Endometrial microvascular endothelial cells (primary cell): ENCODE measurements at regions not wholly inside any gene's neighbourhood (a gene's known extent, or its start where the extent isn't known, plus 50 kb on each side); places are given as distances from the start of the nearest gene placed in this dataset.

Experiments
- in situ Hi-C: cut with HindIII; loops from 2 replicates; pipeline ENCODE4 v1.10.0; 2017; ENCODE audit warnings: low sequenced_read_pairs, low pct_unique_long_range_greater_than_20kb; ENCODE audit errors: inconsistent ontology term

DNA sequence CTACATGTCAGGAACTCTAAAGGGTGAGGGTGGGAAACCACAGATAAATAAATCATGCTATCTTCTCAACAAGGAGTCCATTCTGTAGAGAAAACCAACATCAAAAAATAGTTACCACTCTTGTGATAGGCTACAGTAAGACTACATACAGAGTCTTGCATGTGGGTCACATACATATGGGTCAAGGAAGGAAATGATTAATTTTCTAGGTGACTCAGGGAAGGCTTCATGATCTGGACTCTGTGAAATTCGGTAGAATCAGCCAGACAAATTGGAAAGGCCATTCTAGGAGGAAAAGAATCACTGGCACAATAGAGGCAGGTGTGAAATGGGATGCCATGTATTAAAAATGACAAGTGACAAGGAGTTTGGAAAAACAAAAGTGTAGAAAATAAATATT, 638.9 kb downstream of the LIG4 start:
- in situ Hi-C loops, result no loop called here

DNA sequence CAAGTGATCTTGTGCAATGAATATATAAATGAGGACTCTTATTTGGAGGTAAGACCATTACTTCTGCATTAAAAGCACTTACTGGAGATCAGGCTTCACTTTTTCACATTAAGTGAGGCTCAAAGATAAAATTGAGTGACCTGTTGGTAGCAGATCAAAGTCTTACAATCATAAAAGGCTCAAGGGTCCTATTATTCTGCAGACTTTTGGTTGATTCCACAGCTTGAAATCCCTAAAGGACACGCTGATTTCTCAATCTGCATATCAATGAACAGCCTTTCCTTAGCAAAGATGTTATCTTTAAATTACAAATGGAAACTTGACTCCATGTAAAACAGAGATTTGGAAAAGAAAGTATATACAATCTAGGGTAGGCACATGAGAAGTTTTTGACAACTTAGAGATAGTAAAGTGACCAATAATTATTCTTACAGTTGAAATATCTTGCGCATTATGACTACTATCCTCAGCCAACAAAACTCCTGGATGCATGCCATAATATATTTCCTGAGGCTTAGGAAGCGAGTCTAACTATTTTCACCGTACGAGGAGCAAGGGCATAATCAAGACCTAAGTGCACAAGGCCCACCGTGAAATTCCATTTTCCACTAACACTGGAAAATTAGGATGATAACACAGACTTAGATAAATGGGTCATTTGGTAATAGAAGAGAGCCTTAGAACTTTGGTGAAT, 640.7 kb downstream of the LIG4 start:
- in situ Hi-C loops, result no loop called here

DNA sequence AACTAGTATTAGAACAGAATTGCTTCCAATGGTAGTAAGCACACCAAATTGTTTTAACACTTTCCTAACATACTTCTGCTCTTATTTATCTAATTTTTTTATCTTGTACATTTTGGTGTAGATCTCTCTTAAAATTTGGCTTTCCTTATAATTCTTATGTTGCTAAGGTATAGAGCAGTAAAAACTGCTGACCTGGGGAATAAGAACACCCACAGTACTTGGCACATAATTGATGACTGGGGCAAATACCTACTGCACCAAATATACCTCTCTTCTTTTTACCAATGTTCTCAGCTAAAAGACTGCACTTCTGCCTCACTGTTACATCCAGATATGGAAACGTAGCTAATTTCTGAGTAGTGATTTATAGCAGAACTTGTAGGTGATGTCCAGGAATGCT, 642.2 kb downstream of the LIG4 start:
- in situ Hi-C loops, result no loop called here

DNA sequence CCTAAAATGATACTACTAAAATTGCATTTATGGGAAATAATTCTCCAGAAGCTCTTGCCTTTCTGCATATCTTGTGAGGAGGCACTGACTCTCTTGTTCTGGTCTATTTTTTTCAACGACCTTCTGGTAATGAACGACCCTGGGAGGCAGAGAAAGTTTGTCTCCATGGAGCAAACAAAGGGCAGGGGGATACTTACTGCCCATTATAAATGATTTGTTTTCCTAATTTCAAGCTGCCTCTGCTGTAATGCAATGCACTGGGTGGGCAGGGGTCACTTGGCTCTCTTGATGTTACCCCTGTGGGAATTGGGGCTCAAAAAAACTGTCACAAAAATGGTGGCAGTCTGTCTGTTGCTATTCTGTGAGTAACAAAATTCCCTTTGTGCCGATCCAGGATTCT, 643.2 kb downstream of the LIG4 start:
- in situ Hi-C loops, result no loop called here

DNA sequence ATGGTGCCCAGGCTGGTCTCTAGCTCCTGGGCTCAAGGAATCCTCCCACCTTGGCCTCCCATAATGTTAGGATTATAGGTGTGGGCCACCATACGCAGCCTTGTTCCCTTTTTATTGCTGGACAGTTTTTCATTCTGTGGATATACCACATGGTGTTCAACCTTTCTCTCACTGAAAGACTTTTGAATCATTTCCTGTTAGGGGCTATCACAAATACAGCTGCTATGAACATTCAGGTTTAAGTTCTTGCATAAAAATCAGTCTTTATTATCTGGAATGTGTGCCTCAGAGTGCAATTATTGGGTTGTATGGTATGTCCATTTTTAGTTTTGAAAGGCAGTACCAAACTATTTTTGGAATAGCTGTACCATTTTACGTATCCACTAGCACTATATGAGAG, 647.2 kb downstream of the LIG4 start:
- in situ Hi-C loops, result no loop called here

DNA sequence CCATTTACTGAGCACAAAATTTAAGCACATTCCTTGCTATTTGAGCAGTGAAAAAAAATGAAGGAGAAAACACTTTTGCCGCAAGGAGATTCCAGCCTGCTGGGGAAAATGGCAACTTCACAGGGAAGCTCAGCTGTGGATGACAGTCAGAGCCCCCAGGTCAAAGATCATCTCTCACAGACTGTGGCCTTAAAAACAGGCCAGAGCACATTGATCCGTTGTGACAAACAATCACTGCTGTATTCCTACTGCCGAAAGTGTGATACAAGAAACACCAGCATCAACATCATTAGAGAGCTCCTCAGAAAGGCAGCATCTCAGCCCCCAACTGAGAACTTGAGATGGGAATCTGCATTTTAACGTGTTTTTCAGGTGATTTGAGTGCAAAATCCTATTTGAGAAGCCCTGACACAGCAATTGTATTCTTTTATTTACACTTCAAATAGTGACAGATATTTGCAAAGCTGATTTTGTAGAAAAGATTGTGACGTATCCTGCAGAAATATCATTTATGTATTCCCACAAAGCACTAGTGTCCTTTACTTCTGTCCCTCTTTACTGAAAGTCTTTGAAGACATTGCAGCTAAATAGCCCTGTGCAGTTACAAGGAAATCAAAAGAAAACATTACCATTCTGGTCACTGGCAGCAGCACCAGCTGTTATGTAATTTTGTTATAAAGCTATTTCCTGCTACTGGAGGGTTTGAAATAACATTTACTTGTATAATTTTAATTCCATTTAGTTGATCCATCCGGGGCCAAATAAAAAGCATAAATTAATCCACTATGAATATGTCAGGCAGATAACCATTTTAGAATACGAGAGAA, 652.0 kb downstream of the LIG4 start:
- in situ Hi-C loops, result no loop called here

DNA sequence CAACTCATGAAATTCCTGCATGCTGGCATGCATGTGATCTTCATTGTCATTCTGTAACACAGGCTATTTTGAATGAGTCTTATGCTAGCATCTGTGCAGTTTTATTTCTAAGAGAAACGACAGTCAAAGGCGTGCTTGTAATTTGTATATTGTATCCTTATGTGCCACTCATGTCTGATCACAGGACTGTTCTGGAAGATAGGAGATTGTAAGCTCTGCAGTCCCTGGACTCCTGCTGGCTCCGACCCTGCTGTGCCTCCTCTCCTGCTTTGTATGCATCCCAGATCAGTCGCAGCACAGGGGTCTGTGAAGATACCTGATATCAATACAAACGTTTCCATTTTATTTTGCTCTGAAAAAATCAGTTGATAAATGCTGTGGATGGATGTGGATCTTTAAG, 653.1 kb downstream of the LIG4 start:
- in situ Hi-C loops, result no loop called here

DNA sequence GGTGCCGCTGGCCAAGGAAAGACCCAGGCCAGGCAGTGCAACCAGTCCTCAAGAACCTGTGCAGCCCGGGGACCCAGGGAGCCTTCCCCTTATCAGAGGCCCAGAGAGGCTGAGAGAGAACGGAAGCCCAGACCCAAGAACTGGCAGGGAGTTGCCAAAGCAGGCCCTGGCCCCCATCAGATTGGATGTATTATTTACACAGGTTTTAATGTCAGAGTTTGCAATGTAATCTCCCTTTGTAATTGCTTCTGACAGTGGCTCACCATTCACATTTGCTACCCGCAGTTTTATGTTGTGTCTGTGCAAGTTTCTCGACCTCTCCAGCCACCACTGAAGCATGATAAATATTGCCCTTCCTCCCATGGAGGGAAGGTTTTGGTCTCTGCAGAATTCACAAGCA, 660.9 kb downstream of the LIG4 start:
- in situ Hi-C loops, result no loop called here

DNA sequence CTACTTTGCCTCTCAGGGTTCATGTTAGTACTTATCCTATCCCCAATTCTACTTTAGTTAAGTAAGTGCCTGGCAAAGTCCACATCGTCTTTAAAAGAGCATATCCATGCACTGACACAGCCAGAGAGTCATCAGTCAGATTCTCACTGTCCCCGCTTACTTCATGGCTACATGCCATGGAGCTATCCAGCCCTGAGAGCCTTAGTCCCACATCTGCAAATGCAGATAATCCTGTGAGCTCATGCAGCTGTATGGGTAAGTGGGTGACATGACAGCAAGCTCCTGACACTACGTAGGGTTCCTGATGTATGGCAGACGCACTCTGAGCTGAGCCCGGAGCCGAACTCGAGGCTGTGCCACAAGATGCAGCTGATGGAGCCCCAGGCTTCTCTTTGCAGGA, 661.5 kb downstream of the LIG4 start:
- in situ Hi-C loops, result no loop called here

DNA sequence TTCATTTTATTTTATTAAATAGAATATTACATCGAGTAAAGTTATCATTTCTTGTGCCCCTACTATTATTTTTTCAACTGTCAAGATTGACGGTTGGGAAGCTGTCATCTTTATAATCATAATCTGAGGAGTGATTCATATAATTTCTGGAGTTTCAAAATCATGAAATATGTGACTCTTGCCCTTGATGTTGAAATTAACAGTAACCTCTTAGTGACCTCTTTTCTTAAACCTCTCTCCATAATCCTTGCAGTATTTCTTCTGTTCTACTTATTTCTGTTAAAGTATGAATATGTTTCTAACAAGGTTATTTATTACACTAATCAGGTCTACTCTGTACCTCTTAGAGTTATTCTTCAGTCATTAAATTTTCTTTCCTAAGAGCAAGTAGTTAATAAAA, 663.8 kb downstream of the LIG4 start:
- in situ Hi-C loops, result no loop called here

DNA sequence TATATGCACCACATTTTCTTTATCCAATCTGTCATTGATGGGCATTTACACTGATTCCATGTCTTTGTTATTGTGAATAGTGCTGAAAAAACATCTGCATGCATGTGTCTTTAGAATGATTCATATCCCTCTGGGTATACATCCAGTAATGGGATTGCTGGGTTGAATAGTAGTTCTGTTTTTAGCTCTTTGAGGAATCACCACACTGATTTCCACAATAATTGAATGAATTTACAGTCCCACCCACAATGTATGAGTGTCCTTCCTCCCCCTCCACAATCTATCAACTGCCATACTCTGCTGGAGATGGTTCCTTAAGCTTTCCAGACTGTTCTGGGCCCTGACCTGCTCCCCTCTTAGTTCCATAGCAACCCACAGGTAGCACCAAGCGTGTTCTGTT, 667.0 kb downstream of the LIG4 start:
- in situ Hi-C loops, result no loop called here

DNA sequence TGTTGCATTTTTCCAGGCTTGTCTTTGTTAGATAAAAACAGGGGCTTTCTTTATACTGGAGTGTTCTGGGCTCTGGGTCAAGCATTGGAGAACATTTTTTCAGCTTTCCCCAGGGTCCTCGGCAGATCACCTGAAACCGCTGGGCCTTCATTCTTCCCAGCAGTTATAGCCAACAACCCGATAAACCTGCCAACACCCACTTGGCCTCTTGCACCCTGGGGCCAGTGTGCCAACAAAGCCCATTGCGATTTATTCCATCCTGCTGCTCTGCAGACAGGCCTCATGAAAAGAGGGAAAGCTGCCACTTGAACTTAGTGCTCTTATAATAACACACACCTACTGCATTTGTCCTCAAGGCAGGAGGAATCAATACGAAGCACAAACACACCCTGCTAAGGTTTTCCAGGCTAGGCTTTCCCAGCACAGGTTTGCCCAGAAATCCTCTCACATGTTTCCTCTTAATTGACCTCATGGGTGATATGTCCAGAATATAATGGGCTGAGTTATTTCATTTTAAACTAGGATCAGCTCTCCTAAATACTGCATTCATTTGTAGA, 669.3 kb downstream of the LIG4 start:
- in situ Hi-C loops, result no loop called here

DNA sequence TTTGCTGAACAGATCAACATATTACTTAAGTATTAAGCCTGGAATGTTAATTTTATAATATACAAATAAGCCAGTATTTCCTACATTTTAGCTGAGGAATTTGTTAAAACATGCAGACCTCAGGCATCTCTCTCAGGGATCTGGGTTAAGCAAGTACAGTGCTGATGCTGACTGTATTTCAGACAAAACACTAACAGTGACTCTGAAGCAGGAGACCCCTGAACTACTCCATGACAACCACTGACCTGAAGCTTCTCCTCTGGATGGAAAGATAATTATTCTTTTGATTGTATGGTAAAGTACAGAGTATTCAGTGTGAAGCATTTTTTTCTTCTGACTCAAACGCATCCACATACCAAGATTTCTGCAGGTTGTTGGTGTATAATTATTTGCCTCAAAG, 680.8 kb downstream of the LIG4 start:
- in situ Hi-C loops, result no loop called here

DNA sequence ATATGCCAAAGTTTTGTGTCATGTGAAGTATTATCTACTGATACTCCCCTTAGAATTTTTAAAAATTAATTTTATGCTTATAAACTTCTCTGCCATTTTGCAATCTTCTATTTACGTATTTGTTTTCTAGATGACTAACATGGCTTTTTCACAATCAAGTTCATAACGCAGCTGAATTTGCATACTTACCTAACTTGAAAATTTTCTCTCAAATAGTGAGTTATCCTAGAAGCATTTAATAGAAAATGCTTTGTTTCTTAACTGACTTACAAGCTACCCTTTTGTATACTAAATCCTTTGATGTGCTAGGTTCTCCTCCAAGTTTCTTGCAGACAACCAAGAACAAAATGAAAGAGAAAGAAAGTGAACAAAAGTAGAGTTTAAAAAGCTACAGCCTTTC, 683.5 kb downstream of the LIG4 start:
- in situ Hi-C loops, result no loop called here

DNA sequence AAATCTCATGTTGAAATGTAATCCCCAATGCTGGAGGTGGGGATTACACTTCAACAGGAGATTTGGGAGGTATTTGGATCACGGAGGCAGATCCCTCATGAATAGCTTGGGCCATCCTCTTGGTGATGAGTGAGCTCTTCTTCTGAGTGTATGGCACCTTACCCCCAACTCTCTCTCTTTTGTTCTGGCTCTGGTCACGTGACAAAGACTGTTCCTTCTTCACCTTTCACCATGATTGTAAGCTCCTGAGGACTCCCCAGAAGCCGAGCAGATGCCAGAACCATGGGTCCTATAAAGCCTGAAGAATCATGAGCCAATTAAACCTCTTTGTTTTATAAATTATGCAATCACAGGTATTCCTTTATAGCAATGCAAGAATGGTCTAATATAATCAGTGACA, 684.2 kb downstream of the LIG4 start:
- in situ Hi-C loops, result no loop called here

DNA sequence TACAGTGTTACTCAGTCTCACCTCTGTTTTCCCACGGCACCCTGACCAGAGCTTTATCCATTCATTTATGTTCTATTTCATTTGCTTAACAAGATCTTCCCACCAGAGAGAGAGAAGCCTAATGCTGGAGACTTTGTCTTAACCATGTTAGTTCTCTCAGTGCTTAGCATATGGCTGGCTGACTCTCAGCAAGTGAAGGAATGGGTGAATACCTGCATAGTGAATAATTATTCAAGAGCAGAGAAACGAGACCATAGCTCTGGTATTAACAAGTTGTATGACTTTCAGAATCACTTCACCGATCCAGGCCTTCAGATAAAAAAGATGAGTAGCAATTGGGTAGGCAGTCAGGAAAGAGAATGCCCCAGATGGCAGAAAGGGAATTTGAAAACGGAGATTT, 686.3 kb downstream of the LIG4 start:
- in situ Hi-C loops, result no loop called here

DNA sequence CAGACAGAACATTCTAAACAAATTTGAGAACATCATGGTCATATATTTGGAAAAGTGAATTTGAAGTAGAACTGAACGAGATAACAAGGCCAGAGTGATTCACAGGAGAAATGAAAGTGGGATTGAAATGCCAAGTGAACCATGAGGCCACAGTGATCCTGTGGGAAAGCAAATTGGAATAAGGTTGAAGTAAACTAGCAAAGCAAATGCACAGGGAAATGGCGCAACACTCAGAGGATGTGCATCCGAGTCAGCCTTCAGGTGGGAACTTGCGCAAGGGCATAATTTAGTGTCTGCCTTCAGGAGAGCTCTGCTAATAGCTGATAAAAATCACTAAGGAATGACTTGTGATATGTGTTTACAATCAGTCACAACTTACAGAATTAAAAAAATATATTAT, 696.6 kb downstream of the LIG4 start:
- in situ Hi-C loops, result no loop called here

DNA sequence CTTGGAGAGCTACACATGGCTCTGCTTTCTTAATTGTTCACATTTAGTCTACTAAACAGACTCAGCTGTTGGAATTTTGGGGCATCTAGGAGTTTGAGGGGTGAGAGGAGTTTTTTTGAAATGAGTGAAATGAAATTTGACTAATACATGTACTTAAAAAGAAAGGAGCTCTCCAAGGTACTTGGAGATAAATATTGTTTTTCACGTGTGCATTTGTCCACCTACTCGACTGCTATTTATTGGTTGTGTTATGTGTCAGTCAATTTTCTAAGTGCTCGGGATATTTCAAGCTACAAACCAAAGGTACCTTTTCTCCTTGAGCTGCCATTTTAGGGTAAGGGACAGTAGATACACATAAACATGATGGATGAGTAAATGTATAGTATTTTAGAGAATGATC, 697.0 kb downstream of the LIG4 start:
- in situ Hi-C loops, result no loop called here

DNA sequence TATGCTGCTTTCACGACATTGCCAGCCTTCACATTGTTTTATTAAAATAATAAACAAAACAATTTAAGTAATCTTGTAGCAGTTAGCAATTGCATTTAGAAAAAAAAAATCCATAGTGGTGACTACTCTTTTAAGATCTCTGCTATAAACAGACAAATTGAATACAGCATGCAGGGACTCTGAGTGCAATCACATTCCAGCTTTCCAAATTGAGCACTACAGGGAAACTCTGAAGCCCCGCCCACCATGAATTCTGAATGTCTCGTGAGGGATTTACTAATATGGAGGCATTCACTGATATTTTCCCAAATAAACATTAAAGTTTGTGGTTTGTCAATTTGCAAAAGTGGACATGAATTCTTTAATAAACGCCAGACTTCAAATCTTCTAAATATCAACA, 698.8 kb downstream of the LIG4 start:
- in situ Hi-C loops, result no loop called here

DNA sequence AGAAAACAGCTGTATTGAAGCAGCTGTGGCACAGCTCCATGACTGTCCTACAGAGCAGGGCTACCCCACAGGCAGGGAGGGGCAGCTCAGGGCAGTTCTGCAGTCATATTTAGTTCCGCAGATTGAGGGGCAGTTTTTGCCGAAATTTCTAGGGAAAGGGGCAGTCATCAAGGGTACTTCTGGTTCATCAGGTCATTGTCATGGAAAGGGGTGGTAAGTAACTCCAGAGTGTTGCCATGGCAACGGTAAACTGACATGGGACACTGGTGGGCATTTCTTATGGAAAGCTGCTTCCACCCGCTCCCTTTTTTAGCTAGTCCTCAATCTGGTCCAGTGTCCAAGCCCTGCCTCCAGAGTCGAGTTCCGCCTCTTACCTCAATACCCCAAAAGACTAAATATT, 702.8 kb downstream of the LIG4 start:
- in situ Hi-C loops, result no loop called here
